HG02970 (cell line): ENCODE measurements at regions not wholly inside any gene's neighbourhood (a gene's known extent, or its start where the extent isn't known, plus 50 kb on each side); places are given as distances from the start of the nearest gene placed in this dataset.
"Not testable (repeated sequence)": the region's sequence is repeated elsewhere in the genome, so short reads cannot be mapped to it uniquely, and the experiment has no call there.

Experiments
- ATAC-seq: cut with Tn5 transposase; IDR thresholded peaks from one replicate; pipeline ENCODE4 v1.9.1; 2021; ENCODE audit warnings: mild to moderate bottlenecking, moderate library complexity, moderate number of reproducible peaks; ENCODE audit not compliant: unreplicated experiment, low FRiP score

- ATAC-seq: no peak
Measured at GRCh38 chr14:89575386-89576061, 158.5 kb upstream of the FOXN3 start.

GRCh38 chr14:89574420-89574819 lies 157.4 kb upstream of the FOXN3 start:
- no peak for ATAC-seq

- no peak for ATAC-seq
Measured at GRCh38 chr14:89573399-89573657, 156.3 kb upstream of the FOXN3 start.

GRCh38 chr14:89572596-89573398 lies 155.8 kb upstream of the FOXN3 start:
- no peak for ATAC-seq

- ATAC-seq: no peak
Measured at GRCh38 chr14:89571491-89571890, 154.5 kb upstream of the FOXN3 start.

- ATAC-seq: no peak
Measured at GRCh38 chr14:89566644-89567415, 149.8 kb upstream of the FOXN3 start.

GRCh38 chr14:89566180-89566579 lies 149.1 kb upstream of the FOXN3 start:
- ATAC-seq: no peak

GRCh38 chr14:89565607-89566006 lies 148.6 kb upstream of the FOXN3 start:
- ATAC-seq: no peak

- ATAC-seq: no peak
Measured at GRCh38 chr14:89564989-89565388, 148.0 kb upstream of the FOXN3 start.

- no peak for ATAC-seq
Measured at GRCh38 chr14:89564286-89564957, 147.4 kb upstream of the FOXN3 start.

- no peak for ATAC-seq
Measured at GRCh38 chr14:89563471-89563870, 146.4 kb upstream of the FOXN3 start.

GRCh38 chr14:89551955-89552354 lies 134.9 kb upstream of the FOXN3 start:
- ATAC-seq: no peak

GRCh38 chr14:89551432-89551831 lies 134.4 kb upstream of the FOXN3 start:
- no peak for ATAC-seq

- no peak for ATAC-seq
Measured at GRCh38 chr14:89550821-89551220, 133.8 kb upstream of the FOXN3 start.

- ATAC-seq: no peak
Measured at GRCh38 chr14:89549381-89550125, 132.5 kb upstream of the FOXN3 start.

GRCh38 chr14:89547047-89547446 lies 130.0 kb upstream of the FOXN3 start:
- not testable (repeated sequence) for ATAC-seq

- no peak for ATAC-seq
Measured at GRCh38 chr14:89544636-89545301, 127.7 kb upstream of the FOXN3 start.

- no peak for ATAC-seq
Measured at GRCh38 chr14:89543425-89543790, 126.4 kb upstream of the FOXN3 start.

- ATAC-seq: no peak
Measured at GRCh38 chr14:89542786-89543424, 125.9 kb upstream of the FOXN3 start.
